ENCODE measurements at regions not wholly inside any gene's neighbourhood (a gene's known extent, or its start where the extent isn't known, plus 50 kb on each side); places are given as distances from the start of the nearest gene placed in this dataset.
A peak's percentile ranks its signal among the peaks of the same experiment; 100 is the strongest.
"Not testable (repeated sequence)": the region's sequence is repeated elsewhere in the genome, so short reads cannot be mapped to it uniquely, and the experiment has no call there.

- Histone ChIP-seq H3K4me2 (ENCODE audit: low read length) (no peak overlapping the region), H3K4me3 (ENCODE audit: low read length) (no peak overlapping the region), H3K27me3 (ENCODE audit: control insufficient read depth, insufficient read depth, low read length) (no peaks in the 10 kb centered on the region), H3K4me1 (ENCODE audit: control insufficient read depth, insufficient read depth, low read length) (peaks cover 8% of the 10 kb centered on the region), H3K36me3 (ENCODE audit: insufficient read depth, low read length) (no peaks in the 10 kb centered on the region), H3K9ac (ENCODE audit: low read depth, low read length) (no peak overlapping the region), H3K9me3 (replicated peaks; ENCODE audit: low read length) (no peaks in the 10 kb centered on the region)
Observed at GRCh38 chr7:131148708-131149428, 178.8 kb upstream of the MKLN1 start.

GRCh38 chr7:131149429-131149773 lies 178.3 kb upstream of the MKLN1 start:
- H3K4me2 ChIP-seq (ENCODE audit: low read length): no peak overlapping the region
- H3K9ac ChIP-seq (ENCODE audit: low read depth, low read length): no peak overlapping the region
- no peaks in the 10 kb centered on the region for H3K27me3 ChIP-seq (ENCODE audit: control insufficient read depth, insufficient read depth, low read length)
- H3K4me1 ChIP-seq (ENCODE audit: control insufficient read depth, insufficient read depth, low read length): peaks cover 8% of the 10 kb centered on the region
- no peak overlapping the region for H3K4me3 ChIP-seq (ENCODE audit: low read length)
- no peaks in the 10 kb centered on the region for H3K9me3 ChIP-seq (replicated peaks; ENCODE audit: low read length)
- no peaks in the 10 kb centered on the region for H3K36me3 ChIP-seq (ENCODE audit: insufficient read depth, low read length)

- Histone ChIP-seq H3K4me2 (ENCODE audit: low read length) (no peak overlapping the region), H3K36me3 (ENCODE audit: insufficient read depth, low read length) (no peaks in the 10 kb centered on the region), H3K9ac (ENCODE audit: low read depth, low read length) (no peak overlapping the region), H3K4me3 (ENCODE audit: low read length) (no peak overlapping the region), H3K4me1 (ENCODE audit: control insufficient read depth, insufficient read depth, low read length) (peaks cover 8% of the 10 kb centered on the region), H3K9me3 (replicated peaks; ENCODE audit: low read length) (no peaks in the 10 kb centered on the region), H3K27me3 (ENCODE audit: control insufficient read depth, insufficient read depth, low read length) (no peaks in the 10 kb centered on the region)
Observed at GRCh38 chr7:131149840-131150239, 177.8 kb upstream of the MKLN1 start.

- Histone ChIP-seq H3K4me3 (ENCODE audit: low read length) (no peak overlapping the region), H3K9me3 (replicated peaks; ENCODE audit: low read length) (no peaks in the 10 kb centered on the region), H3K4me2 (ENCODE audit: low read length) (no peak overlapping the region), H3K36me3 (ENCODE audit: insufficient read depth, low read length) (no peaks in the 10 kb centered on the region), H3K27me3 (ENCODE audit: control insufficient read depth, insufficient read depth, low read length) (no peaks in the 10 kb centered on the region), H3K9ac (ENCODE audit: low read depth, low read length) (no peak overlapping the region), H3K4me1 (ENCODE audit: control insufficient read depth, insufficient read depth, low read length) (peaks cover 4% of the 10 kb centered on the region)
Observed at GRCh38 chr7:131151034-131151433, 176.6 kb upstream of the MKLN1 start.

- H3K4me2 ChIP-seq (ENCODE audit: low read length): no peak overlapping the region
Observed at GRCh38 chr7:131152766-131153165, 174.9 kb upstream of the MKLN1 start.

GRCh38 chr7:131154380-131154779 lies 173.3 kb upstream of the MKLN1 start:
- H3K4me3 ChIP-seq (ENCODE audit: low read length): no peak overlapping the region
- H3K36me3 ChIP-seq (ENCODE audit: insufficient read depth, low read length): no peaks in the 10 kb centered on the region
- no peak overlapping the region for H3K4me2 ChIP-seq (ENCODE audit: low read length)
- no peaks in the 10 kb centered on the region for H3K9me3 ChIP-seq (replicated peaks; ENCODE audit: low read length)
- peaks cover 13% of the 10 kb centered on the region for H3K4me1 ChIP-seq (ENCODE audit: control insufficient read depth, insufficient read depth, low read length)
- no peak overlapping the region for H3K9ac ChIP-seq (ENCODE audit: low read depth, low read length)
- no peaks in the 10 kb centered on the region for H3K27me3 ChIP-seq (ENCODE audit: control insufficient read depth, insufficient read depth, low read length)

More at GRCh38 chr7:131152766-131153165, 174.9 kb upstream of the MKLN1 start:
- no peaks in the 10 kb centered on the region for H3K36me3 ChIP-seq (ENCODE audit: insufficient read depth, low read length)
- H3K4me3 ChIP-seq (ENCODE audit: low read length): no peak overlapping the region
- H3K27me3 ChIP-seq (ENCODE audit: control insufficient read depth, insufficient read depth, low read length): no peaks in the 10 kb centered on the region
- H3K9ac ChIP-seq (ENCODE audit: low read depth, low read length): no peak overlapping the region
- H3K4me1 ChIP-seq (ENCODE audit: control insufficient read depth, insufficient read depth, low read length): peaks cover 7% of the 10 kb centered on the region
- no peaks in the 10 kb centered on the region for H3K9me3 ChIP-seq (replicated peaks; ENCODE audit: low read length)

- no peaks in the 10 kb centered on the region for H3K9me3 ChIP-seq (replicated peaks; ENCODE audit: low read length)
- H3K4me3 ChIP-seq (ENCODE audit: low read length): peak overlapping the region; percentile 20
- no peaks in the 10 kb centered on the region for H3K27me3 ChIP-seq (ENCODE audit: control insufficient read depth, insufficient read depth, low read length)
- H3K9ac ChIP-seq (ENCODE audit: low read depth, low read length): peak overlapping the region; percentile 45
- H3K4me2 ChIP-seq (ENCODE audit: low read length): peak overlapping the region; percentile 72
- H3K36me3 ChIP-seq (ENCODE audit: insufficient read depth, low read length): no peaks in the 10 kb centered on the region
- peaks cover 13% of the 10 kb centered on the region for H3K4me1 ChIP-seq (ENCODE audit: control insufficient read depth, insufficient read depth, low read length)
Observed at GRCh38 chr7:131157530-131158243, 170.0 kb upstream of the MKLN1 start.

- not testable (repeated sequence) for H3K36me3 ChIP-seq (ENCODE audit: insufficient read depth, low read length); H3K27me3 ChIP-seq (ENCODE audit: control insufficient read depth, insufficient read depth, low read length); H3K4me3 ChIP-seq (ENCODE audit: low read length); H3K4me2 ChIP-seq (ENCODE audit: low read length); H3K9me3 ChIP-seq (replicated peaks; ENCODE audit: low read length); H3K9ac ChIP-seq (ENCODE audit: low read depth, low read length)
- H3K4me1 ChIP-seq (ENCODE audit: control insufficient read depth, insufficient read depth, low read length): peaks cover 13% of the 10 kb centered on the region
Observed at GRCh38 chr7:131158244-131158636, 169.4 kb upstream of the MKLN1 start.

- H3K9ac ChIP-seq (ENCODE audit: low read depth, low read length): no peak overlapping the region
- H3K4me1 ChIP-seq (ENCODE audit: control insufficient read depth, insufficient read depth, low read length): peaks cover 24% of the 10 kb centered on the region
- H3K4me2 ChIP-seq (ENCODE audit: low read length): no peak overlapping the region
- H3K27me3 ChIP-seq (ENCODE audit: control insufficient read depth, insufficient read depth, low read length): no peaks in the 10 kb centered on the region
- H3K36me3 ChIP-seq (ENCODE audit: insufficient read depth, low read length): no peaks in the 10 kb centered on the region
- H3K4me3 ChIP-seq (ENCODE audit: low read length): no peak overlapping the region
- no peaks in the 10 kb centered on the region for H3K9me3 ChIP-seq (replicated peaks; ENCODE audit: low read length)
Observed at GRCh38 chr7:131159961-131160361, 167.7 kb upstream of the MKLN1 start.

- no peaks in the 10 kb centered on the region for H3K27me3 ChIP-seq (ENCODE audit: control insufficient read depth, insufficient read depth, low read length)
- H3K9me3 ChIP-seq (replicated peaks; ENCODE audit: low read length): no peaks in the 10 kb centered on the region
- no peak overlapping the region for H3K4me2 ChIP-seq (ENCODE audit: low read length)
- no peak overlapping the region for H3K9ac ChIP-seq (ENCODE audit: low read depth, low read length)
- peaks cover 25% of the 10 kb centered on the region for H3K4me1 ChIP-seq (ENCODE audit: control insufficient read depth, insufficient read depth, low read length)
- no peaks in the 10 kb centered on the region for H3K36me3 ChIP-seq (ENCODE audit: insufficient read depth, low read length)
- H3K4me3 ChIP-seq (ENCODE audit: low read length): no peak overlapping the region
Observed at GRCh38 chr7:131161103-131161502, 166.6 kb upstream of the MKLN1 start.

GRCh38 chr7:131164025-131164925 lies 163.4 kb upstream of the MKLN1 start:
- Histone ChIP-seq H3K4me2 (ENCODE audit: low read length) (peak overlapping the region; percentile 57), H3K4me3 (ENCODE audit: low read length) (peak overlapping the region; percentile 21), H3K27me3 (ENCODE audit: control insufficient read depth, insufficient read depth, low read length) (no peaks in the 10 kb centered on the region), H3K36me3 (ENCODE audit: insufficient read depth, low read length) (no peaks in the 10 kb centered on the region), H3K4me1 (ENCODE audit: control insufficient read depth, insufficient read depth, low read length) (peaks cover 12% of the 10 kb centered on the region), H3K9me3 (replicated peaks; ENCODE audit: low read length) (no peaks in the 10 kb centered on the region), H3K9ac (ENCODE audit: low read depth, low read length) (peak overlapping the region; percentile 69)

All from skeletal muscle satellite cell (primary cell).